A549 (cell line): ENCODE measurements at regions not wholly inside any gene's neighbourhood (a gene's known extent, or its start where the extent isn't known, plus 50 kb on each side); places are given as distances from the start of the nearest gene placed in this dataset.

Source experiments
- ATAC-seq, 2 experiments: fragments of 200-7000 bp in 1 of 2; fragments of >200 bp in 1 of 2; cut with Nextera tagmentation in 1 of 2; cut with Tn5 transposase in 1 of 2; 3 replicates each; pipeline versions ENCODE4 v1.8.0 to v1.9.1; 2018 to 2020; ENCODE audit warnings: mild to moderate bottlenecking in 1 of 2, moderate library complexity in 1 of 2
- CTCF ChIA-PET: fragments of 300-600 bp; sonication (Branson Sonifier 250); formaldehyde crosslinking; extraction: SDS; loops from one replicate; lab custom pipeline; 2021; ENCODE audit warnings: antibody characterized with exemption, inconsistent platforms; lab: Yijun Ruan, JAX
- POLR2A ChIA-PET: fragments of 350-600 bp; formaldehyde crosslinking; extraction: SDS; loops from one replicate; lab custom pipeline; 2021; ENCODE audit warnings: antibody characterized with exemption, inconsistent platforms; lab: Yijun Ruan, JAX
- DNase-seq, 2 experiments: peaks; one replicate each; pipeline versions ENCODE4 v3.0.0 to v3.0.0-alpha.2; 2011 to 2016; ENCODE audit warnings: low read depth in 1 of 2, low spot score in 1 of 2
- FAIRE-seq: peaks from 2 replicates; lab custom pipeline; 2011; peaks lifted over from hg19 to GRCh38; lab: Jason Lieb, UNC
- H3K27ac ChIP-seq, 2 experiments: fragments of >200 bp; sonication (Bioruptor Twin); formaldehyde crosslinking; 3 replicates each; pipeline ENCODE4 v1.5.1; 2016 to 2017
- H3K4me1 ChIP-seq: fragments of >200 bp; sonication (Bioruptor Twin); formaldehyde crosslinking; 3 replicates; pipeline ENCODE4 v1.6.1; 2016
- H3K4me2 ChIP-seq: fragments of >200 bp; sonication (Bioruptor Twin); formaldehyde crosslinking; 3 replicates; pipeline ENCODE4 v1.6.1; 2016
- H3K4me3 ChIP-seq: fragments of >200 bp; sonication (Bioruptor Twin); formaldehyde crosslinking; 3 replicates; pipeline ENCODE4 v1.5.1; 2016
- H3K9me3 ChIP-seq: fragments of >200 bp; sonication (Bioruptor Twin); formaldehyde crosslinking; 3 replicates; pipeline ENCODE4 v1.6.1; 2016
- CBX8 ChIP-seq: fragments of 200-600 bp; sonication (generic); IDR thresholded peaks from 2 replicates; pipeline ENCODE4 v1.6.1; 2016
- CEBPB ChIP-seq, 2 experiments: fragments of >200 bp in 1 of 2; sonication (Bioruptor Twin) in 1 of 2; formaldehyde crosslinking in 1 of 2; IDR thresholded peaks; 2 replicates each; pipeline ENCODE4 v1.6.1; 2012 to 2016
- CHD4 ChIP-seq: fragments of 200-600 bp; sonication (generic); IDR thresholded peaks from 2 replicates; pipeline ENCODE4 v1.6.1; 2016; ENCODE audit warnings: antibody characterized with exemption, mild to moderate bottlenecking, borderline replicate concordance
- EHF ChIP-seq: fragments of 250-450 bp; sonication (Bioruptor Pico); IDR thresholded peaks from 2 replicates; pipeline ENCODE4 v1.5.0; 2020; ENCODE audit warnings: mild to moderate bottlenecking
- EP300 ChIP-seq, 2 experiments: fragments of >200 bp; sonication (Bioruptor Twin); formaldehyde crosslinking; IDR thresholded peaks; 2 replicates in 1 of 2; 3 replicates in 1 of 2; pipeline ENCODE4 v1.6.1; 2016 to 2017
- FOSL2 ChIP-seq, 2 experiments: fragments of 450-650 bp in 1 of 2; fragments of >200 bp in 1 of 2; sonication (Bioruptor Twin) in 1 of 2; formaldehyde crosslinking; IDR thresholded peaks; 2 replicates each; pipeline versions ENCODE4 v1.5.0 to v1.6.1; 2016 to 2020; ENCODE audit warnings: mild to moderate bottlenecking in 1 of 2, moderate library complexity in 1 of 2
- GATA3 ChIP-seq: IDR thresholded peaks from 2 replicates; pipeline ENCODE4 v1.6.1; 2012; ENCODE audit warnings: borderline replicate concordance
- HDAC2 ChIP-seq: fragments of 200-600 bp; sonication (generic); IDR thresholded peaks from 2 replicates; pipeline ENCODE4 v1.6.1; 2016
- HEYL ChIP-seq: fragments of 250-450 bp; sonication (Bioruptor Pico); IDR thresholded peaks from 2 replicates; pipeline ENCODE4 v1.8.0; 2021; ENCODE audit warnings: mild to moderate bottlenecking, moderate library complexity
- HOXA7 ChIP-seq: fragments of 250-450 bp; sonication (Bioruptor Pico); IDR thresholded peaks from 2 replicates; pipeline ENCODE4 v1.5.0; 2020; ENCODE audit warnings: mild to moderate bottlenecking, moderate library complexity
- MAZ ChIP-seq: fragments of 150-350 bp; IDR thresholded peaks from 2 replicates; pipeline ENCODE4 v1.6.1; 2014; ENCODE audit warnings: antibody characterized with exemption, low read depth, low read length, borderline replicate concordance
- NFE2L2 ChIP-seq: fragments of 150-350 bp; conservative IDR thresholded peaks from 2 replicates; pipeline ENCODE4 v1.6.1; 2014; ENCODE audit warnings: low read length
- RCOR1 ChIP-seq: fragments of 150-350 bp; IDR thresholded peaks from 2 replicates; pipeline ENCODE4 v1.6.1; 2014; ENCODE audit warnings: antibody characterized with exemption, low read length, low read depth
- RFX5 ChIP-seq: fragments of 450-650 bp; IDR thresholded peaks from 2 replicates; pipeline ENCODE4 v1.7.1; 2014; ENCODE audit warnings: antibody characterized with exemption, mild to moderate bottlenecking, moderate library complexity
- SMC3 ChIP-seq: fragments of >200 bp; sonication (Bioruptor Twin); formaldehyde crosslinking; IDR thresholded peaks from 3 replicates; pipeline ENCODE4 v1.6.1; 2018; ENCODE audit warnings: inconsistent platforms
- TFCP2L1 ChIP-seq: fragments of 250-450 bp; sonication (Bioruptor Pico); IDR thresholded peaks from 2 replicates; pipeline ENCODE4 v1.5.0; 2021; ENCODE audit warnings: mild to moderate bottlenecking
- ZC3H11A ChIP-seq: fragments of 450-650 bp; IDR thresholded peaks from 2 replicates; pipeline ENCODE4 v1.6.1; 2014; ENCODE audit warnings: antibody characterized with exemption, mild to moderate bottlenecking
- ZSCAN20 ChIP-seq: fragments of 250-450 bp; sonication (Bioruptor Pico); IDR thresholded peaks from 2 replicates; pipeline ENCODE4 v1.8.0; 2022; ENCODE audit warnings: mild to moderate bottlenecking, moderate library complexity
- TF ChIP-seq, protein P1 (sequence below): fragments of 450-650 bp; IDR thresholded peaks from 2 replicates; pipeline ENCODE4 v1.6.1; 2014; ENCODE audit warnings: antibody characterized with exemption
- TF ChIP-seq, protein P2 (sequence below): fragments of 200-600 bp; sonication (generic); IDR thresholded peaks from 2 replicates; pipeline ENCODE4 v1.6.1; 2016; ENCODE audit warnings: antibody characterized with exemption, mild to moderate bottlenecking, moderate library complexity

DNA sequence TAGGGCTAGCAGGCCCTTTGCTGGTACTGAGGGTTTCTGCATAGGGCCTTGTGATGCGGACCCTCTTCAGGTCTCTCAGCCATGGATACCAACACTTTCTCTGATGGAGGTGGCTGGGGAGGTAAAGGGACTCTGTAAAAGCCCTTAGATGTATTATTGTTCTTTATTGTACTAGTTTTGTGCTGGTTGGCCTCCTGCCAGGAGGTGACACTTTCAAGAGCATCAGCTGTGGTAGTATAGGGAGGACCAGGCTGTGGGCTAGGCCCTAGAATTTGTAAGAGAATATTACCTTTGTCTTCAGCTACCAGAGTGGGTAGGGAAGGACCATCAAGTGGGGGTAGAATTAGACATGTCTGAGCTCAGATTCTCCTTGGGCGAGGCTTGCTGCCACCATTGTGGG lies 936.3 kb downstream of the CENPC start (continued):
- TF ChIP-seq MAZ (no peak), NFE2L2 (no peak), HOXA7 (CRISPR knock-in tag) (no peak), GATA3 (no peak), CBX8 (no peak), EP300 (IDR thresholded peaks at IDR 0.05) (no peak)

DNA sequence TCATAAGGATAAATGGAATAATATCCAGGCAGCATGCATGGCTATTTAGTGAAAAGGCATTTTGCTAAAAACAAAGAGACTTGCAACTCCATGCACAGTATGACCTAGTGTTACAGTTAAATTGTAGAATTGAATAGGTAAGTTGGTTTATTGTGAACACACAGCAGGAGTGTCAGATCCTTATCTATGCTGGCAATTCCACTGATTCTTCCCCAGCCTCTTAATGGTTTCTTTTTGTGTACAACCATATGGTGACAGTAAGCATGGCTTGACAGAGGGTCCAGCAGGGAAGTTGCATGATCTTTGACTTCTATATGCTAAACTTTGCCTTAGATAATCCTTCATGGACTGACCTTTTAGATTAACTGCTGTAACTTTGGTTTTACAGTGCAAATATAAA lies 936.6 kb upstream of the EPHA5 start:
- H3K4me2 ChIP-seq: peak overlapping the region; percentile 47; the same call in 2 of the 3 replicates
- peak overlapping the region in 1 of 2 experiments; percentile 32; a peak in 1 of 6 replicates for H3K27ac ChIP-seq
- no peaks in the 10 kb centered on the region for H3K9me3 ChIP-seq
- ATAC-seq (no peak), FAIRE-seq (no peak), DNase-seq (no peak)
- CTCF ChIA-PET: no interaction called here
- H3K4me1 ChIP-seq: peaks cover 17% of the 10 kb centered on the region
- POLR2A ChIA-PET: no interaction called here
- H3K4me3 ChIP-seq: no peak overlapping the region
- TF ChIP-seq, protein P1, sequence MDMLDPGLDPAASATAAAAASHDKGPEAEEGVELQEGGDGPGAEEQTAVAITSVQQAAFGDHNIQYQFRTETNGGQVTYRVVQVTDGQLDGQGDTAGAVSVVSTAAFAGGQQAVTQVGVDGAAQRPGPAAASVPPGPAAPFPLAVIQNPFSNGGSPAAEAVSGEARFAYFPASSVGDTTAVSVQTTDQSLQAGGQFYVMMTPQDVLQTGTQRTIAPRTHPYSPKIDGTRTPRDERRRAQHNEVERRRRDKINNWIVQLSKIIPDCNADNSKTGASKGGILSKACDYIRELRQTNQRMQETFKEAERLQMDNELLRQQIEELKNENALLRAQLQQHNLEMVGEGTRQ: no peak
- TF ChIP-seq CBX8 (no peak), HEYL (CRISPR knock-in tag) (no peak), RFX5 (no peak), TFCP2L1 (no peak), EHF (CRISPR knock-in tag) (no peak), EP300 (IDR thresholded peaks at IDR 0.05) (no peak), RCOR1 (no peak)

DNA sequence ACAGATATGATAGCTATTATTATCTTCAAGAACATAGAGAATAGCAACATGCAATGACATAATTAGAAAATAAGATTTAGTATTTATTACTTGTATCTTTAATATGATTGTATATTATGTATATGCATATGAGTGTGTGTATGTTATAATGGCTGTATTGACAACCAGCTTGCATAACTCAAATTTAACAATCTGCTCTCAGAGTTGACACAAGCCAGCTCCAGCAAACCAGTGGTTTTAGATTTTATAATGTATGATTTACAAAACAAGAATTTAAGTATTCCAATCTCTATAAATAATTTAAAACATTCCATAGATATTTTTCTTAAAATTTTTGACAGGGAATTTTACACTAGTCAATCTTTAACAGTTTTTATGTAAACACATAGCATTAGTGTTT lies 935.9 kb upstream of the EPHA5 start:
- FAIRE-seq (no peak), DNase-seq (no peak), ATAC-seq (no peak)
- ChIA-PET CTCF (no interaction called here), POLR2A (no interaction called here)
- Histone ChIP-seq H3K27ac (no peak overlapping the region), H3K9me3 (no peaks in the 10 kb centered on the region), H3K4me1 (peaks cover 17% of the 10 kb centered on the region), H3K4me2 (peak overlapping the region; percentile 47), H3K4me3 (no peak overlapping the region)
- peak in 1 of 2 experiments; percentile 57; a peak in 1 of 4 replicates for TF ChIP-seq CEBPB (IDR thresholded peaks at IDR 0.05)
- no peak for TF ChIP-seq HDAC2
- TF ChIP-seq, protein P1: no peak
- no peak for TF ChIP-seq FOSL2 (IDR thresholded peaks at IDR 0.05)
- TF ChIP-seq FOSL2 (CRISPR knock-in tag; IDR thresholded peaks at IDR 0.05): no peak
- no peak for TF ChIP-seq ZC3H11A
- no peak for TF ChIP-seq NFE2L2

DNA sequence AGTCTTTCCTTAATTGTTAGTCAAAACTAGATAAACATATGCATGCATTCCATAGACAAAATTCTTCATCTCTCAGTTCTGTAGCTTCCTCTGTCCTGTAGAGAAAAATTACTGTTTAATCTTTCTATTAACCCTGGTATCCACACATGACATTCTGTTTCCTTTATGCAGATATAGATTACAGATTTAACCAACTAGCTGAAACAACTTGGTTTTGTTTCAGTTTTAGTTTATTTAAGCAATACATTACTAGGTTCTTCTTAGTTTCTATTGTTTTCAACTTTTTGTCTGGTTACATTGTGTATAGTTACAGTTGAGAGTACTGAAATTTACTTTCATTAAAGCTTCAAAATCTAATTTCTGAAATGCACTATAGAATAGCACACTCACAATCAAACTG lies 933.9 kb upstream of the EPHA5 start:
- DNase-seq (no peak), FAIRE-seq (no peak), ATAC-seq (no peak)
- ChIA-PET CTCF (no interaction called here), POLR2A (no interaction called here)
- Histone ChIP-seq H3K4me1 (peaks cover 17% of the 10 kb centered on the region), H3K27ac (no peak overlapping the region), H3K4me3 (no peak overlapping the region), H3K9me3 (no peaks in the 10 kb centered on the region), H3K4me2 (no peak overlapping the region)
- TF ChIP-seq, protein P2, sequence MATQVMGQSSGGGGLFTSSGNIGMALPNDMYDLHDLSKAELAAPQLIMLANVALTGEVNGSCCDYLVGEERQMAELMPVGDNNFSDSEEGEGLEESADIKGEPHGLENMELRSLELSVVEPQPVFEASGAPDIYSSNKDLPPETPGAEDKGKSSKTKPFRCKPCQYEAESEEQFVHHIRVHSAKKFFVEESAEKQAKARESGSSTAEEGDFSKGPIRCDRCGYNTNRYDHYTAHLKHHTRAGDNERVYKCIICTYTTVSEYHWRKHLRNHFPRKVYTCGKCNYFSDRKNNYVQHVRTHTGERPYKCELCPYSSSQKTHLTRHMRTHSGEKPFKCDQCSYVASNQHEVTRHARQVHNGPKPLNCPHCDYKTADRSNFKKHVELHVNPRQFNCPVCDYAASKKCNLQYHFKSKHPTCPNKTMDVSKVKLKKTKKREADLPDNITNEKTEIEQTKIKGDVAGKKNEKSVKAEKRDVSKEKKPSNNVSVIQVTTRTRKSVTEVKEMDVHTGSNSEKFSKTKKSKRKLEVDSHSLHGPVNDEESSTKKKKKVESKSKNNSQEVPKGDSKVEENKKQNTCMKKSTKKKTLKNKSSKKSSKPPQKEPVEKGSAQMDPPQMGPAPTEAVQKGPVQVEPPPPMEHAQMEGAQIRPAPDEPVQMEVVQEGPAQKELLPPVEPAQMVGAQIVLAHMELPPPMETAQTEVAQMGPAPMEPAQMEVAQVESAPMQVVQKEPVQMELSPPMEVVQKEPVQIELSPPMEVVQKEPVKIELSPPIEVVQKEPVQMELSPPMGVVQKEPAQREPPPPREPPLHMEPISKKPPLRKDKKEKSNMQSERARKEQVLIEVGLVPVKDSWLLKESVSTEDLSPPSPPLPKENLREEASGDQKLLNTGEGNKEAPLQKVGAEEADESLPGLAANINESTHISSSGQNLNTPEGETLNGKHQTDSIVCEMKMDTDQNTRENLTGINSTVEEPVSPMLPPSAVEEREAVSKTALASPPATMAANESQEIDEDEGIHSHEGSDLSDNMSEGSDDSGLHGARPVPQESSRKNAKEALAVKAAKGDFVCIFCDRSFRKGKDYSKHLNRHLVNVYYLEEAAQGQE: no peak
- TF ChIP-seq CHD4: no peak
- TF ChIP-seq ZSCAN20 (CRISPR knock-in tag): no peak
- TF ChIP-seq SMC3: no peak
